ENCODE measurements at regions not wholly inside any gene's neighbourhood (a gene's known extent, or its start where the extent isn't known, plus 50 kb on each side); places are given as distances from the start of the nearest gene placed in this dataset.

GRCh38 chr6:21972516-21972915, 324.3 kb downstream of the PRL start:
- no peak overlapping the region for H3K4me3 ChIP-seq (ENCODE audit: low read length)
- DNase-seq (ENCODE audit: low read depth) = no peak
- no peak for TF ChIP-seq CTCF (IDR thresholded peaks at IDR 0.05; ENCODE audit: insufficient read depth, low read depth, low read length, missing control alignments)

- H3K4me3 ChIP-seq (ENCODE audit: low read length) = no peak overlapping the region
- TF ChIP-seq CTCF (IDR thresholded peaks at IDR 0.05; ENCODE audit: insufficient read depth, low read depth, low read length, missing control alignments) = no peak
- DNase-seq (ENCODE audit: low read depth) = no peak
These were observed 319.5 kb downstream of the PRL start for GRCh38 chr6:21977346-21977745.

GRCh38 chr6:21981235-21981833, 315.5 kb downstream of the PRL start:
- no peak for DNase-seq (ENCODE audit: low read depth)
- H3K4me3 ChIP-seq (ENCODE audit: low read length) = no peak overlapping the region
- TF ChIP-seq CTCF (IDR thresholded peaks at IDR 0.05; ENCODE audit: insufficient read depth, low read depth, low read length, missing control alignments) = no peak

- DNase-seq (ENCODE audit: low read depth) = no peak
- TF ChIP-seq CTCF (IDR thresholded peaks at IDR 0.05; ENCODE audit: insufficient read depth, low read depth, low read length, missing control alignments) = no peak
- no peak overlapping the region for H3K4me3 ChIP-seq (ENCODE audit: low read length)
These were observed 312.7 kb downstream of the PRL start for GRCh38 chr6:21984135-21984534.

- no peak for TF ChIP-seq CTCF (IDR thresholded peaks at IDR 0.05; ENCODE audit: insufficient read depth, low read depth, low read length, missing control alignments)
These were observed 312.3 kb downstream of the PRL start for GRCh38 chr6:21984561-21984960.

GRCh38 chr6:21985904-21986303, 310.9 kb downstream of the PRL start:
- no peak for DNase-seq (ENCODE audit: low read depth)
- H3K4me3 ChIP-seq (ENCODE audit: low read length) = no peak overlapping the region
- no peak for TF ChIP-seq CTCF (IDR thresholded peaks at IDR 0.05; ENCODE audit: insufficient read depth, low read depth, low read length, missing control alignments)

More at GRCh38 chr6:21984561-21984960, 312.3 kb downstream of the PRL start:
- H3K4me3 ChIP-seq (ENCODE audit: low read length) = no peak overlapping the region
- DNase-seq (ENCODE audit: low read depth) = no peak

GRCh38 chr6:21986703-21987102, 310.1 kb downstream of the PRL start:
- no peak for DNase-seq (ENCODE audit: low read depth)
- TF ChIP-seq CTCF (IDR thresholded peaks at IDR 0.05; ENCODE audit: insufficient read depth, low read depth, low read length, missing control alignments) = no peak
- no peak overlapping the region for H3K4me3 ChIP-seq (ENCODE audit: low read length)
